MM.1S (cell line): ENCODE measurements at regions not wholly inside any gene's neighbourhood (a gene's known extent, or its start where the extent isn't known, plus 50 kb on each side); places are given as distances from the start of the nearest gene placed in this dataset.

ENCODE experiments used
- DNase-seq: peaks from one replicate; pipeline ENCODE4 v3.0.0-alpha.2; 2015
- H2AFZ ChIP-seq: fragments of 300-600 bp; sonication (generic); 2 replicates; pipeline ENCODE4 v1.6.0; 2016; ENCODE audit warnings: antibody characterized with exemption, low read length
- H3F3A ChIP-seq: fragments of 300-600 bp; sonication (generic); 2 replicates; pipeline ENCODE4 v1.6.1; 2016; ENCODE audit warnings: mild to moderate bottlenecking, antibody characterized with exemption, low read length, moderate library complexity, mixed read lengths; ENCODE audit not compliant: insufficient read depth
- H3K27ac ChIP-seq: fragments of 300-600 bp; sonication (generic); 2 replicates; pipeline ENCODE4 v1.5.1; 2016; ENCODE audit warnings: mild to moderate bottlenecking, low read length
- H3K27me3 ChIP-seq: fragments of 300-600 bp; sonication (generic); replicated peaks from 2 replicates; pipeline ENCODE4 v1.6.0; 2016; ENCODE audit warnings: low read length; ENCODE audit not compliant: insufficient read depth
- H3K36me3 ChIP-seq: fragments of 300-600 bp; sonication (generic); replicated peaks from 2 replicates; pipeline ENCODE4 v1.6.1; 2016; ENCODE audit warnings: mild to moderate bottlenecking, low read length, mixed read lengths; ENCODE audit not compliant: insufficient read depth
- H3K4me1 ChIP-seq: fragments of 300-600 bp; sonication (generic); 2 replicates; pipeline ENCODE4 v1.6.1; 2016; ENCODE audit warnings: low read length, mixed read lengths
- H3K4me2 ChIP-seq: fragments of 300-600 bp; sonication (generic); 2 replicates; pipeline ENCODE4 v1.6.0; 2016; ENCODE audit warnings: low read depth, low read length
- H3K4me3 ChIP-seq: fragments of 300-600 bp; sonication (generic); 2 replicates; pipeline ENCODE4 v1.5.1; 2016; ENCODE audit warnings: low read length, mixed read lengths
- H3K79me2 ChIP-seq: fragments of 300-600 bp; sonication (generic); 2 replicates; pipeline ENCODE4 v1.6.1; 2016; ENCODE audit warnings: mixed run types, low read length, mixed read lengths
- H3K9ac ChIP-seq: fragments of 300-600 bp; sonication (generic); 2 replicates; pipeline ENCODE4 v1.6.1; 2016; ENCODE audit warnings: low read length, mixed read lengths
- H3K9me2 ChIP-seq: fragments of 300-600 bp; sonication (generic); replicated peaks from 2 replicates; pipeline ENCODE4 v1.6.1; 2016; ENCODE audit warnings: mild to moderate bottlenecking, low read length, mixed read lengths; ENCODE audit not compliant: insufficient read depth
- H3K9me3 ChIP-seq: fragments of 300-600 bp; sonication (generic); replicated peaks from 2 replicates; pipeline ENCODE4 v1.6.1; 2016; ENCODE audit warnings: mild to moderate bottlenecking, low read length, mixed read lengths; ENCODE audit not compliant: insufficient read depth
- H4K20me1 ChIP-seq: fragments of 300-600 bp; sonication (generic); 2 replicates; pipeline ENCODE4 v1.6.1; 2016; ENCODE audit warnings: mild to moderate bottlenecking, low read length, moderate library complexity, mixed read lengths; ENCODE audit not compliant: insufficient read depth
- CTCF ChIP-seq: fragments of 300-600 bp; sonication (generic); IDR thresholded peaks from 2 replicates; pipeline ENCODE4 v1.5.1; 2016; ENCODE audit warnings: antibody characterized with exemption, low read length, mixed read lengths
- EZH2 ChIP-seq: fragments of 300-600 bp; sonication (generic); optimal IDR thresholded peaks from 2 replicates; pipeline ENCODE3; 2017; ENCODE audit warnings: low read depth, mild to moderate bottlenecking, antibody characterized with exemption, low read length, mixed read lengths
- EZH2phosphoT487 ChIP-seq: fragments of 300-600 bp; sonication (generic); IDR thresholded peaks from 2 replicates; pipeline ENCODE4 v1.6.1; 2018; ENCODE audit warnings: antibody characterized with exemption, low read length

- Histone ChIP-seq H3F3A (no peaks in the 10 kb centered on the region), H3K79me2 (no peaks in the 10 kb centered on the region), H3K9me2 (no peaks in the 10 kb centered on the region), H3K4me1 (no peaks in the 10 kb centered on the region), H3K27ac (no peak overlapping the region), H4K20me1 (no peaks in the 10 kb centered on the region), H2AFZ (no peak overlapping the region), H3K27me3 (no peaks in the 10 kb centered on the region), H3K4me2 (no peak overlapping the region), H3K36me3 (no peaks in the 10 kb centered on the region), H3K9ac (no peak overlapping the region), H3K4me3 (no peak overlapping the region), H3K9me3 (no peaks in the 10 kb centered on the region)
- DNase-seq: no peak
- TF ChIP-seq CTCF: no peak
- no peak for TF ChIP-seq EZH2phosphoT487
- no peak for TF ChIP-seq EZH2
Measured at GRCh38 chr13:71005919-71006318, 861.1 kb downstream of the DACH1 start.

DNA sequence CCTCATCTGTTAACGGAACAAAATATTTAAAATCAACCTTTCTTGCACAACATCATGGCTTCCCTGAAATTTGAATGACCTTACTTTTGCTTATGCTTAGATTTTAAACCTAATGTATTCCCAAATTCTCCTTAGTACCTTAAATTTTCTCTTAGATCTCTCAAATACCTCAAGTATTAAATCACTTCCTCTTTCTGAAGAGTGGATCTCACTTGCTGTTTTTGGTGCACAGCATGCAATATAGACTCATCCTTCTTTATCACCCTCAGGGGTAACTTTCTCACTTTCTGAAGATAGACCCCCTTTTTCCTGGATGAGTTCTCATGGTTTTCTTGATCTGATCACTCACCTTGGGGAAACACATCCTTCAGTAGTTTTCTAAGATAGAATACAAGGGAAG is 871.7 kb downstream of the DACH1 start:
- H3K79me2 ChIP-seq: no peaks in the 10 kb centered on the region
- no peak overlapping the region for H3K9ac ChIP-seq
- no peaks in the 10 kb centered on the region for H3K4me1 ChIP-seq
- H3K4me3 ChIP-seq: no peak overlapping the region
- H3K9me2 ChIP-seq: no peaks in the 10 kb centered on the region
- no peak overlapping the region for H3K27ac ChIP-seq
- H3K36me3 ChIP-seq: no peaks in the 10 kb centered on the region
- no peak overlapping the region for H2AFZ ChIP-seq
- H3K4me2 ChIP-seq: no peak overlapping the region
- DNase-seq: no peak
- H4K20me1 ChIP-seq: no peaks in the 10 kb centered on the region
- no peaks in the 10 kb centered on the region for H3F3A ChIP-seq
- TF ChIP-seq EZH2phosphoT487 (no peak), CTCF (no peak), EZH2 (no peak)
- no peaks in the 10 kb centered on the region for H3K27me3 ChIP-seq
- no peaks in the 10 kb centered on the region for H3K9me3 ChIP-seq

GRCh38 chr13:70994191-70994590 is 872.8 kb downstream of the DACH1 start:
- Histone ChIP-seq H3K79me2 (no peaks in the 10 kb centered on the region), H3K4me1 (no peaks in the 10 kb centered on the region), H3K9me3 (no peaks in the 10 kb centered on the region), H3K4me2 (no peak overlapping the region), H3K9ac (no peak overlapping the region), H3K27me3 (no peaks in the 10 kb centered on the region), H3K27ac (no peak overlapping the region), H3F3A (no peaks in the 10 kb centered on the region), H3K36me3 (no peaks in the 10 kb centered on the region), H3K4me3 (no peak overlapping the region), H3K9me2 (no peaks in the 10 kb centered on the region), H2AFZ (no peak overlapping the region), H4K20me1 (no peaks in the 10 kb centered on the region)
- DNase-seq: no peak
- TF ChIP-seq EZH2phosphoT487: no peak
- TF ChIP-seq EZH2: no peak
- no peak for TF ChIP-seq CTCF
